H1 (cell line): ENCODE measurements at regions not wholly inside any gene's neighbourhood (a gene's known extent, or its start where the extent isn't known, plus 50 kb on each side); places are given as distances from the start of the nearest gene placed in this dataset.

Source experiments
- CEBPB ChIP-seq: IDR thresholded peaks from 2 replicates; pipeline ENCODE4 v1.6.1; 2012; ENCODE audit warnings: low read depth, low read length
- CHD1 ChIP-seq: IDR thresholded peaks from 2 replicates; pipeline ENCODE4 v1.6.1; 2012; ENCODE audit warnings: low read depth, low read length, improper control_type of control experiment
- CTCF ChIP-seq, 3 experiments: IDR thresholded peaks; 1 replicate in 2 of 3; 2 replicates in 1 of 3; pipeline versions ENCODE4 v1.5.1 to v1.6.1; 2011; ENCODE audit warnings: low read length in 3 of 3, mild to moderate bottlenecking in 3 of 3, inconsistent platforms in 2 of 3, low read depth in 1 of 3, moderate library complexity in 1 of 3; ENCODE audit not compliant: insufficient read depth in 1 of 3; ENCODE audit errors: control extremely low read depth in 1 of 3
- GABPA ChIP-seq: IDR thresholded peaks from 2 replicates; pipeline ENCODE4 v1.6.1; 2011; ENCODE audit warnings: mild to moderate bottlenecking, low read length, moderate library complexity, borderline replicate concordance; ENCODE audit not compliant: insufficient read depth
- POLR2A ChIP-seq, 2 experiments: IDR thresholded peaks; 1 replicate in 1 of 2; 2 replicates in 1 of 2; pipeline ENCODE4 v1.6.1; 2011; ENCODE audit warnings: low read depth in 2 of 2, low read length in 2 of 2, mild to moderate bottlenecking in 2 of 2; ENCODE audit errors: control extremely low read depth in 1 of 2
- TAF1 ChIP-seq: IDR thresholded peaks from 2 replicates; pipeline ENCODE4 v1.6.1; 2011; ENCODE audit warnings: mild to moderate bottlenecking, low read depth, low read length
- USF2 ChIP-seq: IDR thresholded peaks from 2 replicates; pipeline ENCODE4 v1.6.1; 2011; ENCODE audit warnings: low read length, improper control_type of control experiment

- no peak for TF ChIP-seq CHD1
- no peak for TF ChIP-seq POLR2A (IDR thresholded peaks at IDR 0.05; ENCODE audit: control extremely low read depth in 1 of 2, low read depth in 2 of 2, low read length in 2 of 2)
- no peak for TF ChIP-seq CTCF (IDR thresholded peaks at IDR 0.05; ENCODE audit: control extremely low read depth in 1 of 3, insufficient read depth in 1 of 3, low read depth in 1 of 3, low read length in 3 of 3)
- no peak for TF ChIP-seq TAF1
- TF ChIP-seq USF2: no peak
- no peak for TF ChIP-seq CEBPB
- no peak for TF ChIP-seq GABPA
These were observed 100.7 kb downstream of the DMRTA2 start for GRCh38 chr1:50322579-50322978.
